Esophagus muscularis mucosa (tissue), 4 donors: ENCODE measurements at regions not wholly inside any gene's neighbourhood (a gene's known extent, or its start where the extent isn't known, plus 50 kb on each side); places are given as distances from the start of the nearest gene placed in this dataset.

Experiments
- EP300 ChIP-seq: sonication (generic); formaldehyde crosslinking; IDR thresholded peaks from one replicate; pipeline ENCODE4 v1.6.1; 2017; ENCODE audit warnings: antibody characterized with exemption
- POLR2A ChIP-seq: fragments of 450-650 bp; IDR thresholded peaks from one replicate; pipeline ENCODE4 v1.6.1; 2017; ENCODE audit warnings: antibody characterized with exemption, moderate library complexity, mild to moderate bottlenecking, low read depth
- POLR2AphosphoS5 ChIP-seq, 2 donors: sonication (generic); formaldehyde crosslinking; IDR thresholded peaks; one replicate each; pipeline ENCODE4 v1.6.1; 2017; ENCODE audit warnings: antibody characterized with exemption in 2 of 2
- TF ChIP-seq, protein P1 (sequence below), 3 experiments: fragments of 200-600 bp in 2 of 3; fragments of 450-650 bp in 1 of 3; sonication (generic) in 2 of 3; IDR thresholded peaks; one replicate each; pipeline ENCODE4 v1.5.1; 2017 to 2019; ENCODE audit warnings: antibody characterized with exemption in 3 of 3, mild to moderate bottlenecking in 2 of 3, moderate library complexity in 1 of 3

DNA sequence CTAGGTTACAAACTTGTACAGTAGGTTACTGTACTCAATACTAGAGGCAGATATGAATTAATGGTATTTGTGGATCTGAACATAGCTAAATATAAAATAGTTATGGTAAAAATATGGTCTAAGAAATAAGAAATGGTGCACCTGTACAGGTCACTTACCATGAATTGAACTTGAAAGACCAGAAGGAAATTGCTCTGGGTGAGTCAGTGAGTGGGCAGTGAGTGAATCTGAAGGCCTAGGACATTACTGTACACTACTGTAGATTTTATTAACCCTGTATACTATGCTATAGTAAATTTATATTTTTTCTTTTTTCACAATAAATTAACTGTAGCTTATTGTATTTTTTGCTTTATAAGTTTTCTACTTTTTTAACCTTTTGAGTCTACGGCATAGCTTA, 1020.4 kb downstream of the CDH18 start:
- TF ChIP-seq, protein P1, sequence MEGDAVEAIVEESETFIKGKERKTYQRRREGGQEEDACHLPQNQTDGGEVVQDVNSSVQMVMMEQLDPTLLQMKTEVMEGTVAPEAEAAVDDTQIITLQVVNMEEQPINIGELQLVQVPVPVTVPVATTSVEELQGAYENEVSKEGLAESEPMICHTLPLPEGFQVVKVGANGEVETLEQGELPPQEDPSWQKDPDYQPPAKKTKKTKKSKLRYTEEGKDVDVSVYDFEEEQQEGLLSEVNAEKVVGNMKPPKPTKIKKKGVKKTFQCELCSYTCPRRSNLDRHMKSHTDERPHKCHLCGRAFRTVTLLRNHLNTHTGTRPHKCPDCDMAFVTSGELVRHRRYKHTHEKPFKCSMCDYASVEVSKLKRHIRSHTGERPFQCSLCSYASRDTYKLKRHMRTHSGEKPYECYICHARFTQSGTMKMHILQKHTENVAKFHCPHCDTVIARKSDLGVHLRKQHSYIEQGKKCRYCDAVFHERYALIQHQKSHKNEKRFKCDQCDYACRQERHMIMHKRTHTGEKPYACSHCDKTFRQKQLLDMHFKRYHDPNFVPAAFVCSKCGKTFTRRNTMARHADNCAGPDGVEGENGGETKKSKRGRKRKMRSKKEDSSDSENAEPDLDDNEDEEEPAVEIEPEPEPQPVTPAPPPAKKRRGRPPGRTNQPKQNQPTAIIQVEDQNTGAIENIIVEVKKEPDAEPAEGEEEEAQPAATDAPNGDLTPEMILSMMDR (IDR thresholded peaks at IDR 0.05): no peak
- TF ChIP-seq POLR2A: no peak
- TF ChIP-seq EP300: no peak
- no peak for TF ChIP-seq POLR2AphosphoS5 (IDR thresholded peaks at IDR 0.05)
